Peyer's patch (tissue), 4 donors: ENCODE measurements at regions not wholly inside any gene's neighbourhood (a gene's known extent, or its start where the extent isn't known, plus 50 kb on each side); places are given as distances from the start of the nearest gene placed in this dataset.

Experiments
- DNase-seq, 3 donors: peaks; one replicate each; pipeline ENCODE4 v3.0.0-alpha.2; 2017 to 2019
- H3K27ac ChIP-seq, 4 donors: fragments of 200-600 bp; sonication (generic); one replicate each; pipeline ENCODE4 v1.5.1; 2016 to 2019
- H3K27me3 ChIP-seq, 2 donors: fragments of 200-600 bp; sonication (generic); one replicate each; pipeline ENCODE4 v1.5.1; 2019
- H3K36me3 ChIP-seq, 3 donors: fragments of 200-600 bp; sonication (generic); one replicate each; pipeline ENCODE4 v1.5.1; 2016 to 2019
- H3K4me1 ChIP-seq, 4 donors: fragments of 200-600 bp; sonication (generic); one replicate each; pipeline ENCODE4 v1.5.1; 2016 to 2019
- H3K4me3 ChIP-seq, 4 donors: fragments of 200-600 bp; sonication (generic); 1 replicate in 3 of 4; 2 replicates in 1 of 4; pipeline ENCODE4 v1.5.1; 2016 to 2019; ENCODE audit warnings: mild to moderate bottlenecking in 1 of 4
- H3K9me3 ChIP-seq, 4 donors: fragments of 200-600 bp; sonication (generic); one replicate each; pipeline ENCODE4 v1.5.1; 2016 to 2019; ENCODE audit warnings: mild to moderate bottlenecking in 1 of 4
- CTCF ChIP-seq, 6 experiments: fragments of 450-650 bp in 4 of 6; fragments of 200-600 bp in 2 of 6; sonication (generic) in 1 of 6; IDR thresholded peaks; one replicate each; pipeline ENCODE4 v1.5.1; 2017 to 2019; ENCODE audit warnings: antibody characterized with exemption in 6 of 6, mild to moderate bottlenecking in 3 of 6, moderate library complexity in 1 of 6
- POLR2A ChIP-seq, 2 donors: fragments of 450-650 bp; IDR thresholded peaks; one replicate each; pipeline ENCODE4 v1.5.1; 2017; ENCODE audit warnings: antibody characterized with exemption in 2 of 2, mild to moderate bottlenecking in 2 of 2, moderate library complexity in 2 of 2

GRCh38 chr11:25432376-25432775 lies 899.6 kb upstream of the ANO3 start:
- Histone ChIP-seq H3K4me1 (no peaks in the 10 kb centered on the region), H3K9me3 (no peaks in the 10 kb centered on the region), H3K27me3 (no peaks in the 10 kb centered on the region), H3K27ac (no peak overlapping the region), H3K4me3 (no peak overlapping the region), H3K36me3 (no peaks in the 10 kb centered on the region)
- TF ChIP-seq CTCF (IDR thresholded peaks at IDR 0.05) (no peak), POLR2A (IDR thresholded peaks at IDR 0.05) (no peak)
- no peak for DNase-seq

GRCh38 chr11:25435197-25435596 lies 896.7 kb upstream of the ANO3 start:
- no peak for TF ChIP-seq POLR2A (IDR thresholded peaks at IDR 0.05)
- no peak for TF ChIP-seq CTCF (IDR thresholded peaks at IDR 0.05)
- no peak for DNase-seq
- Histone ChIP-seq H3K4me1 (no peaks in the 10 kb centered on the region), H3K27ac (no peak overlapping the region), H3K36me3 (no peaks in the 10 kb centered on the region), H3K9me3 (no peaks in the 10 kb centered on the region), H3K4me3 (no peak overlapping the region), H3K27me3 (no peaks in the 10 kb centered on the region)

GRCh38 chr11:25436326-25436725 lies 895.6 kb upstream of the ANO3 start:
- Histone ChIP-seq H3K4me3 (no peak overlapping the region), H3K4me1 (no peaks in the 10 kb centered on the region), H3K27ac (no peak overlapping the region), H3K36me3 (no peaks in the 10 kb centered on the region), H3K9me3 (no peaks in the 10 kb centered on the region), H3K27me3 (no peaks in the 10 kb centered on the region)
- DNase-seq: no peak
- TF ChIP-seq CTCF (IDR thresholded peaks at IDR 0.05) (no peak), POLR2A (IDR thresholded peaks at IDR 0.05) (no peak)

- no peak overlapping the region for H3K4me3 ChIP-seq
- TF ChIP-seq POLR2A (IDR thresholded peaks at IDR 0.05): no peak
- TF ChIP-seq CTCF (IDR thresholded peaks at IDR 0.05): no peak
- no peak for DNase-seq
- no peaks in the 10 kb centered on the region for H3K4me1 ChIP-seq
- no peak overlapping the region for H3K27ac ChIP-seq
- H3K9me3 ChIP-seq: no peaks in the 10 kb centered on the region
- no peaks in the 10 kb centered on the region for H3K36me3 ChIP-seq
- no peaks in the 10 kb centered on the region for H3K27me3 ChIP-seq
These were observed 890.5 kb upstream of the ANO3 start for GRCh38 chr11:25441421-25441820.

- Histone ChIP-seq H3K9me3 (no peaks in the 10 kb centered on the region), H3K4me3 (no peak overlapping the region), H3K36me3 (no peaks in the 10 kb centered on the region), H3K27me3 (no peaks in the 10 kb centered on the region), H3K27ac (no peak overlapping the region), H3K4me1 (no peaks in the 10 kb centered on the region)
- TF ChIP-seq POLR2A (IDR thresholded peaks at IDR 0.05): no peak
- TF ChIP-seq CTCF (IDR thresholded peaks at IDR 0.05): no peak
- DNase-seq: no peak
These were observed 882.8 kb upstream of the ANO3 start for GRCh38 chr11:25449091-25449490.

- Histone ChIP-seq H3K4me3 (no peak overlapping the region), H3K27ac (no peak overlapping the region), H3K27me3 (no peaks in the 10 kb centered on the region), H3K9me3 (no peaks in the 10 kb centered on the region), H3K4me1 (no peaks in the 10 kb centered on the region), H3K36me3 (no peaks in the 10 kb centered on the region)
- no peak for TF ChIP-seq CTCF (IDR thresholded peaks at IDR 0.05)
- TF ChIP-seq POLR2A (IDR thresholded peaks at IDR 0.05): no peak
- DNase-seq: no peak
These were observed 878.5 kb upstream of the ANO3 start for GRCh38 chr11:25453471-25453870.
